HepG2 (cell line): ENCODE measurements at regions not wholly inside any gene's neighbourhood (a gene's known extent, or its start where the extent isn't known, plus 50 kb on each side); places are given as distances from the start of the nearest gene placed in this dataset.

Experiments
- ATAC-seq: fragments of 200-7000 bp; cut with Tn5 transposase; 3 replicates; pipeline ENCODE4 v1.9.1; 2020; ENCODE audit warnings: mild to moderate bottlenecking, moderate library complexity
- BruUV-seq: library from RNA; stranded (reverse); fragments of 400-500 nt; replicated peaks from 2 replicates; lab custom pipeline; 2021; lab: Mats Ljungman, UMichigan
- CTCF ChIA-PET: fragments of 300-600 bp; formaldehyde crosslinking; extraction: SDS; loops from one replicate; lab custom pipeline; 2021; ENCODE audit warnings: low total read pairs, inconsistent platforms, low intra/inter-chr PET ratio; lab: Yijun Ruan, JAX
- POLR2A ChIA-PET: fragments of 350-600 bp; sonication (Branson Sonifier 250); formaldehyde crosslinking; loops from one replicate; lab custom pipeline; 2020; ENCODE audit warnings: antibody characterized with exemption, inconsistent platforms; lab: Yijun Ruan, JAX
- DNase-seq: peaks from one replicate; pipeline ENCODE4 v3.0.0-alpha.2; 2015; ENCODE audit warnings: low spot score
- FAIRE-seq: peaks from 3 replicates; lab custom pipeline; 2011; peaks lifted over from hg19 to GRCh38; lab: Jason Lieb, UNC
- H2AFZ ChIP-seq: one replicate; pipeline ENCODE4 v1.6.1; 2011; ENCODE audit warnings: low read length, inconsistent platforms
- H3K27ac ChIP-seq: fragments of 300-600 bp; 3 replicates; pipeline ENCODE4 v1.8.0; 2011; ENCODE audit warnings: mixed run types, mild to moderate bottlenecking, mixed read lengths, low read length, inconsistent platforms; ENCODE audit not compliant: insufficient read depth; ENCODE audit errors: extremely low read length
- H3K27me3 ChIP-seq, 2 experiments: fragments of 200-600 bp in 1 of 2; 2 replicates in 1 of 2; 3 replicates in 1 of 2; pipeline versions ENCODE4 v1.6.0 to v1.8.0; 2011; ENCODE audit warnings: low read length in 2 of 2, mild to moderate bottlenecking in 2 of 2, moderate library complexity in 2 of 2, inconsistent platforms in 1 of 2; ENCODE audit not compliant: insufficient read depth in 2 of 2, control insufficient read depth in 1 of 2
- H3K36me3 ChIP-seq, 2 experiments: fragments of 200-600 bp in 1 of 2; replicated peaks in 1 of 2; 2 replicates in 1 of 2; 3 replicates in 1 of 2; pipeline versions ENCODE4 v1.5.1 to v1.8.0; 2011; ENCODE audit warnings: low read length in 2 of 2, inconsistent platforms in 1 of 2; ENCODE audit not compliant: insufficient read depth in 2 of 2, control insufficient read depth in 1 of 2
- H3K4me1 ChIP-seq: 2 replicates; pipeline ENCODE4 v1.5.1; 2012; ENCODE audit warnings: low read length, inconsistent platforms; ENCODE audit not compliant: insufficient read depth
- H3K4me2 ChIP-seq: 2 replicates; pipeline ENCODE4 v1.6.0; 2011; ENCODE audit warnings: low read depth, low read length, inconsistent platforms
- H3K4me3 ChIP-seq, 3 experiments: fragments of 200-600 bp in 1 of 3; sonication (generic), shearing (Covaris generic) in 1 of 3; replicated peaks in 1 of 3; 2 replicates each; pipeline ENCODE4 v1.5.1; 2011 to 2016; ENCODE audit warnings: low read length in 3 of 3, inconsistent platforms in 2 of 3, low read depth in 2 of 3, mild to moderate bottlenecking in 2 of 3, control low read depth in 1 of 3, mixed read lengths in 1 of 3; ENCODE audit not compliant: insufficient read depth in 1 of 3
- H3K79me2 ChIP-seq: one replicate; pipeline ENCODE4 v1.6.1; 2011; ENCODE audit warnings: low read length, inconsistent platforms; ENCODE audit not compliant: insufficient read depth
- H3K9ac ChIP-seq: 2 replicates; pipeline ENCODE4 v1.6.0; 2011; ENCODE audit warnings: mild to moderate bottlenecking, low read depth, low read length, inconsistent platforms; ENCODE audit not compliant: insufficient read depth
- H3K9me3 ChIP-seq: 2 replicates; pipeline ENCODE4 v1.5.1; 2012; ENCODE audit warnings: mild to moderate bottlenecking, low read length
- H4K20me1 ChIP-seq: 2 replicates; pipeline ENCODE4 v1.6.0; 2011; ENCODE audit warnings: inconsistent platforms, mild to moderate bottlenecking, low read length, moderate library complexity; ENCODE audit not compliant: insufficient read depth
- CEBPG ChIP-seq: IDR thresholded peaks from 2 replicates; pipeline ENCODE4 v1.6.1; 2016
- GATAD2A ChIP-seq: IDR thresholded peaks from 2 replicates; pipeline ENCODE4 v1.6.1; 2016
- MXI1 ChIP-seq: IDR thresholded peaks from 3 replicates; pipeline ENCODE4 v1.6.1; 2012; ENCODE audit warnings: low read depth, low read length, inconsistent platforms, borderline replicate concordance
- TCF12 ChIP-seq, 2 experiments: fragments of 450-650 bp in 1 of 2; sonication (generic) in 1 of 2; formaldehyde crosslinking in 1 of 2; IDR thresholded peaks; 2 replicates each; pipeline versions ENCODE4 v1.6.1 to v1.8.0; 2017 to 2022; ENCODE audit warnings: antibody characterized with exemption in 1 of 2, mild to moderate bottlenecking in 1 of 2, missing genetic modification reagents in 1 of 2, moderate library complexity in 1 of 2
- ZBTB3 ChIP-seq: sonication (generic); formaldehyde crosslinking; IDR thresholded peaks from 2 replicates; pipeline ENCODE4 v1.4.0; 2020; ENCODE audit warnings: low read depth, mild to moderate bottlenecking, moderate library complexity, missing genetic modification reagents, borderline replicate concordance
- ZSCAN22 ChIP-seq: sonication (generic); formaldehyde crosslinking; IDR thresholded peaks from 2 replicates; pipeline ENCODE4 v1.4.0; 2020; ENCODE audit warnings: mild to moderate bottlenecking, missing genetic modification reagents
- WGBS: methylation state at CpG from one replicate; pipeline ENCODE4 v1.1.6; 2017; ENCODE audit warnings: low lambda C conversion rate; 5-methylcytosine and 5-hydroxymethylcytosine counted together
- in situ Hi-C: cut with HindIII; loops from 2 replicates; pipeline ENCODE4 v1.10.0; 2017; ENCODE audit warnings: low pct_unique_long_range_greater_than_20kb; ENCODE audit not compliant: extremely low pct_ligation_motif_present
- intact Hi-C: fragments of 100-400 bp; cut with micrococcal nuclease; formaldehyde crosslinking; loops from one replicate; pipeline ENCODE4 v1.10.0; 2022; ENCODE audit not compliant: unreplicated experiment
- TF ChIP-seq, protein P1 (sequence below), 2 experiments: fragments of 450-650 bp in 1 of 2; sonication (generic) in 1 of 2; formaldehyde crosslinking; IDR thresholded peaks; 2 replicates each; pipeline versions ENCODE4 v1.5.0 to v1.8.0; 2020 to 2022; ENCODE audit warnings: mild to moderate bottlenecking in 1 of 2, missing genetic modification reagents in 1 of 2
- TF ChIP-seq, protein P2 (sequence below): sonication (generic); formaldehyde crosslinking; conservative IDR thresholded peaks from 2 replicates; pipeline ENCODE4 v1.4.0; 2020; ENCODE audit warnings: missing genetic modification reagents

DNA sequence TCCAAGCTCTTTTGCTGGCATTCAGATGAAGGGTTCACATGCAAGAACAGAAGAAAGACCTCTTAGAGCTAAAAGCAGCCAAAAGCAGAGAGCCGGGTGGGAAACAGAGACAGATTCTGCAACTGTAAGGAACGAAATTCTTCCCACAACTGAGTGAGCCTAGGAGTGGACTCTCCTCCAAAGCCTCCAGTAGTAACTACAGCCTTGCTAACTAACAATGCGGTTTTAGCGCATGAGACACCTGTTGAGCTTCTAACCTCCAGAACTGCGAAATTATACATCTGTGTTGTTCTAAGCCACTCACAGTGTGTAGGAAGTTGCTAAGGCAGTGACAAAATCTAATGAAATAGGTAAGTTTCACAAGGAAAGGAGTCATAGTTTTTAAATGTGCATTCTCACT, 98.1 kb upstream of the SLITRK1 start:
- FAIRE-seq = no peak
- no peaks in the 10 kb centered on the region for H3K79me2 ChIP-seq
- no peak for ATAC-seq
- intact Hi-C loops (no loop called here), in situ Hi-C loops (no loop called here)
- H3K4me3 ChIP-seq = no peak overlapping the region
- no peaks in the 10 kb centered on the region for H3K36me3 ChIP-seq
- no peak overlapping the region for H3K27ac ChIP-seq
- WGBS = 42% methylated on average over 5 of the region's 5 CpGs
- BruUV-seq = no TSS peak
- no peak for DNase-seq
- CTCF ChIA-PET = no interaction called here
- POLR2A ChIA-PET = no interaction called here
- no peak overlapping the region for H3K9ac ChIP-seq
- no peak overlapping the region for H2AFZ ChIP-seq
- H3K4me2 ChIP-seq = no peak overlapping the region
- no peaks in the 10 kb centered on the region for H3K4me1 ChIP-seq
- H3K27me3 ChIP-seq = no peaks in the 10 kb centered on the region
- H4K20me1 ChIP-seq = no peaks in the 10 kb centered on the region
- TF ChIP-seq CEBPG (CRISPR knock-in tag) = no peak
- no peak for TF ChIP-seq TCF12 (IDR thresholded peaks at IDR 0.05)
- TF ChIP-seq TCF12 (CRISPR knock-in tag; IDR thresholded peaks at IDR 0.05) = no peak
- TF ChIP-seq MXI1 = no peak
- TF ChIP-seq GATAD2A (CRISPR knock-in tag) = no peak
- no peak for TF ChIP-seq ZBTB3
- TF ChIP-seq, protein P1, sequence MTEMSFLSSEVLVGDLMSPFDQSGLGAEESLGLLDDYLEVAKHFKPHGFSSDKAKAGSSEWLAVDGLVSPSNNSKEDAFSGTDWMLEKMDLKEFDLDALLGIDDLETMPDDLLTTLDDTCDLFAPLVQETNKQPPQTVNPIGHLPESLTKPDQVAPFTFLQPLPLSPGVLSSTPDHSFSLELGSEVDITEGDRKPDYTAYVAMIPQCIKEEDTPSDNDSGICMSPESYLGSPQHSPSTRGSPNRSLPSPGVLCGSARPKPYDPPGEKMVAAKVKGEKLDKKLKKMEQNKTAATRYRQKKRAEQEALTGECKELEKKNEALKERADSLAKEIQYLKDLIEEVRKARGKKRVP (CRISPR knock-in tag; IDR thresholded peaks at IDR 0.05) = no peak
- TF ChIP-seq, protein P2, sequence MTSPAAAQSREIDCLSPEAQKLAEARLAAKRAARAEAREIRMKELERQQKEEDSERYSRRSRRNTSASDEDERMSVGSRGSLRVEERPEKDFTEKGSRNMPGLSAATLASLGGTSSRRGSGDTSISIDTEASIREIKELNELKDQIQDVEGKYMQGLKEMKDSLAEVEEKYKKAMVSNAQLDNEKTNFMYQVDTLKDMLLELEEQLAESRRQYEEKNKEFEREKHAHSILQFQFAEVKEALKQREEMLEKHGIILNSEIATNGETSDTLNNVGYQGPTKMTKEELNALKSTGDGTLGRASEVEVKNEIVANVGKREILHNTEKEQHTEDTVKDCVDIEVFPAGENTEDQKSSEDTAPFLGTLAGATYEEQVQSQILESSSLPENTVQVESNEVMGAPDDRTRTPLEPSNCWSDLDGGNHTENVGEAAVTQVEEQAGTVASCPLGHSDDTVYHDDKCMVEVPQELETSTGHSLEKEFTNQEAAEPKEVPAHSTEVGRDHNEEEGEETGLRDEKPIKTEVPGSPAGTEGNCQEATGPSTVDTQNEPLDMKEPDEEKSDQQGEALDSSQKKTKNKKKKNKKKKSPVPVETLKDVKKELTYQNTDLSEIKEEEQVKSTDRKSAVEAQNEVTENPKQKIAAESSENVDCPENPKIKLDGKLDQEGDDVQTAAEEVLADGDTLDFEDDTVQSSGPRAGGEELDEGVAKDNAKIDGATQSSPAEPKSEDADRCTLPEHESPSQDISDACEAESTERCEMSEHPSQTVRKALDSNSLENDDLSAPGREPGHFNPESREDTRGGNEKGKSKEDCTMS (CRISPR knock-in tag) = no peak
- no peak for TF ChIP-seq ZSCAN22 (CRISPR knock-in tag)
- TF ChIP-seq, all 625 proteins: peak for 0
- no peaks in the 10 kb centered on the region; the same call in 1 of the 2 replicates for H3K9me3 ChIP-seq
